ENCODE measurements at regions not wholly inside any gene's neighbourhood (a gene's known extent, or its start where the extent isn't known, plus 50 kb on each side); places are given as distances from the start of the nearest gene placed in this dataset.

DNA sequence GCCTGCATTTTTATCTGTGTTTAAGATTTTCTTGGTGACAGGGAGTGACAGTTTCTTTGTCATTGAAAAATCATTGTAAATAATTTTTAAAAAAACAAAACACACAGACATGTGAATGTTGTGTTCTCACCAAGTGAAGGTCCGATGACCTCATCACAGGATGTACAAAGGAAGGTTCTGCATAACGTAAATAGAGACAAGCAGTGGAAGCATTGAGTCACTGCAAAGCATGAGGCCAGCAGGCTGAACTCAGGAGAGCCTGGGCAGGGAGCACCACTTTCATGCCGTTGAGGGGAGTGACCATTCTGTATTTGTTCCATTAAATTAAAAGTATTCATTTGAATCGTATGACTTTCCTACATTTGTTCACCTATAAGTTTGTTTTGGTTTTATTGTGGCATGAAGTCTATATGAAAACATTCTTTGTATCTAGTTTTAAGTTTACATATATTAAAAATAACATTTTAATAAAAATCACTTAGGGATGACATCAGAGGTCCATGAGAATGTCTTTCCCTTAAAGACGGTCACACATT, 70.4 kb upstream of the TLE1 start:
- TF ChIP-seq SUZ12 (IDR thresholded peaks at IDR 0.05; ENCODE audit: extremely low read depth, insufficient read depth, insufficient read length) (no peak), YY1 (IDR thresholded peaks at IDR 0.05; ENCODE audit: insufficient read depth, insufficient read length) (no peak), ZNF274 (IDR thresholded peaks at IDR 0.05; ENCODE audit: low read depth, low read length) (no peak)
- Histone ChIP-seq H3K4me1 (ENCODE audit: insufficient read depth, insufficient read length) (no peaks in the 10 kb centered on the region), H3K36me3 (ENCODE audit: insufficient read depth, insufficient read length, low read length) (no peaks in the 10 kb centered on the region), H3K9me3 (ENCODE audit: insufficient read depth, low read length) (no peaks in the 10 kb centered on the region), H3K9ac (ENCODE audit: insufficient read length, low read depth) (no peak overlapping the region), H3K27me3 (ENCODE audit: insufficient read depth, insufficient read length) (no peaks in the 10 kb centered on the region), H3K4me3 (ENCODE audit: insufficient read length, low read depth) (no peak overlapping the region)
- no peak for DNase-seq (ENCODE audit: low read depth, low spot score)

GRCh38 chr9:81767921-81768320, 78.6 kb upstream of the TLE1 start:
- Histone ChIP-seq H3K4me3 (ENCODE audit: insufficient read length, low read depth) (no peak overlapping the region), H3K9ac (ENCODE audit: insufficient read length, low read depth) (no peak overlapping the region), H3K36me3 (ENCODE audit: insufficient read depth, insufficient read length, low read length) (no peaks in the 10 kb centered on the region), H3K9me3 (ENCODE audit: insufficient read depth, low read length) (peaks cover 8% of the 10 kb centered on the region), H3K4me1 (ENCODE audit: insufficient read depth, insufficient read length) (no peaks in the 10 kb centered on the region), H3K27me3 (ENCODE audit: insufficient read depth, insufficient read length) (no peaks in the 10 kb centered on the region)
- TF ChIP-seq SUZ12 (IDR thresholded peaks at IDR 0.05; ENCODE audit: extremely low read depth, insufficient read depth, insufficient read length) = no peak
- TF ChIP-seq ZNF274 (IDR thresholded peaks at IDR 0.05; ENCODE audit: low read depth, low read length) = no peak
- no peak for TF ChIP-seq YY1 (IDR thresholded peaks at IDR 0.05; ENCODE audit: insufficient read depth, insufficient read length)
- no peak for DNase-seq (ENCODE audit: low read depth, low spot score)

DNA sequence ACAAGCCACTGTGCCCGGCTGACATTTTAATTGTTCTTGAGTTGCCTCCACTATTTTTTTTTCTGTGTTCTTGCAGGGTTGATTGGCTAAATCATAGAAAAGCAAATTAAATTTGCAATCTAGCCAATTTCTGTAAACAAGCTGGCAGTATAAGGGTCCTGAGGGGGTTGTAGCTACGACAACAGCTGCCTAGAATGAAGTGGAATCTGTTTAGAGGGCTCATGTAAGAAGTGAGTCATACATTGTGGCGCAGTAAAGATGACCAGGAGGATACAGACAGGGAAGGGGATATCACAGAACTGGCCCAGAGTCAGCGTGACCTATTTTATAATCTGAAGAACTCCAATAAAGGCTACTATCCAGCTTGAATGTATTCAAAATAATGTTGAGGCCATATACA, 82.2 kb upstream of the TLE1 start:
- no peak for DNase-seq (ENCODE audit: low read depth, low spot score)
- H3K9ac ChIP-seq (ENCODE audit: insufficient read length, low read depth) = no peak overlapping the region
- TF ChIP-seq YY1 (IDR thresholded peaks at IDR 0.05; ENCODE audit: insufficient read depth, insufficient read length) (no peak), SUZ12 (IDR thresholded peaks at IDR 0.05; ENCODE audit: extremely low read depth, insufficient read depth, insufficient read length) (no peak), ZNF274 (IDR thresholded peaks at IDR 0.05; ENCODE audit: low read depth, low read length) (no peak)
- H3K4me3 ChIP-seq (ENCODE audit: insufficient read length, low read depth) = no peak overlapping the region
- peaks cover 8% of the 10 kb centered on the region for H3K9me3 ChIP-seq (ENCODE audit: insufficient read depth, low read length)
- no peaks in the 10 kb centered on the region for H3K27me3 ChIP-seq (ENCODE audit: insufficient read depth, insufficient read length)
- no peaks in the 10 kb centered on the region for H3K36me3 ChIP-seq (ENCODE audit: insufficient read depth, insufficient read length, low read length)
- no peaks in the 10 kb centered on the region for H3K4me1 ChIP-seq (ENCODE audit: insufficient read depth, insufficient read length)

DNA sequence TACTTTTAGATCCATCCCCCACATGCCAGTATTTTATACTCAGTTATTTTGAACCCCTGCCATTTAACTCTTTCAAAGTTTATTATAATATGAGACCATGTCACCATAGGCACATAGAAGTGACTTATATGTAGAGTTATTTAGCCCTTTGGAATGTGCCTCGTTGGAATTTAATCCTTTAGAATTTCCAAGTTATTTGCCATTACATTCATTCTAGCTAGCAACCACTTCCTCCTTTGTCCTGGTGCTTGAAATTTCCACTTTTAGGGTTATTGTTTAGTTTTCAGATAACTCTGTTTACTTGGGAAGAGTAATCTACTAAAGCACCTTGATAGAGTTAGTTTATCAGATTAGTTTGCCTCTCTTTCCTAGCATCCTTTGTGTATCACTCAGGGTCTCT, 82.8 kb upstream of the TLE1 start:
- Histone ChIP-seq H3K27me3 (ENCODE audit: insufficient read depth, insufficient read length) (no peaks in the 10 kb centered on the region), H3K4me3 (ENCODE audit: insufficient read length, low read depth) (no peak overlapping the region), H3K36me3 (ENCODE audit: insufficient read depth, insufficient read length, low read length) (no peaks in the 10 kb centered on the region), H3K9ac (ENCODE audit: insufficient read length, low read depth) (no peak overlapping the region), H3K9me3 (ENCODE audit: insufficient read depth, low read length) (peaks cover 8% of the 10 kb centered on the region), H3K4me1 (ENCODE audit: insufficient read depth, insufficient read length) (no peaks in the 10 kb centered on the region)
- TF ChIP-seq ZNF274 (IDR thresholded peaks at IDR 0.05; ENCODE audit: low read depth, low read length) (no peak), SUZ12 (IDR thresholded peaks at IDR 0.05; ENCODE audit: extremely low read depth, insufficient read depth, insufficient read length) (no peak), YY1 (IDR thresholded peaks at IDR 0.05; ENCODE audit: insufficient read depth, insufficient read length) (no peak)
- no peak for DNase-seq (ENCODE audit: low read depth, low spot score)

- Histone ChIP-seq H3K4me1 (ENCODE audit: insufficient read depth, insufficient read length) (no peaks in the 10 kb centered on the region), H3K4me3 (ENCODE audit: insufficient read length, low read depth) (no peak overlapping the region), H3K27me3 (ENCODE audit: insufficient read depth, insufficient read length) (no peaks in the 10 kb centered on the region), H3K9me3 (ENCODE audit: insufficient read depth, low read length) (no peaks in the 10 kb centered on the region), H3K9ac (ENCODE audit: insufficient read length, low read depth) (no peak overlapping the region), H3K36me3 (ENCODE audit: insufficient read depth, insufficient read length, low read length) (no peaks in the 10 kb centered on the region)
- no peak for TF ChIP-seq ZNF274 (IDR thresholded peaks at IDR 0.05; ENCODE audit: low read depth, low read length)
- TF ChIP-seq SUZ12 (IDR thresholded peaks at IDR 0.05; ENCODE audit: extremely low read depth, insufficient read depth, insufficient read length) = no peak
- no peak for TF ChIP-seq YY1 (IDR thresholded peaks at IDR 0.05; ENCODE audit: insufficient read depth, insufficient read length)
- DNase-seq (ENCODE audit: low read depth, low spot score) = no peak
These were observed 87.0 kb upstream of the TLE1 start for GRCh38 chr9:81776390-81776789.

GRCh38 chr9:81776834-81777233, 87.5 kb upstream of the TLE1 start:
- no peaks in the 10 kb centered on the region for H3K36me3 ChIP-seq (ENCODE audit: insufficient read depth, insufficient read length, low read length)
- no peaks in the 10 kb centered on the region for H3K27me3 ChIP-seq (ENCODE audit: insufficient read depth, insufficient read length)
- no peak overlapping the region for H3K4me3 ChIP-seq (ENCODE audit: insufficient read length, low read depth)
- H3K9me3 ChIP-seq (ENCODE audit: insufficient read depth, low read length) = no peaks in the 10 kb centered on the region
- TF ChIP-seq ZNF274 (IDR thresholded peaks at IDR 0.05; ENCODE audit: low read depth, low read length) = no peak
- no peak for TF ChIP-seq YY1 (IDR thresholded peaks at IDR 0.05; ENCODE audit: insufficient read depth, insufficient read length)
- TF ChIP-seq SUZ12 (IDR thresholded peaks at IDR 0.05; ENCODE audit: extremely low read depth, insufficient read depth, insufficient read length) = no peak
- DNase-seq (ENCODE audit: low read depth, low spot score) = no peak
- H3K9ac ChIP-seq (ENCODE audit: insufficient read length, low read depth) = no peak overlapping the region
- no peaks in the 10 kb centered on the region for H3K4me1 ChIP-seq (ENCODE audit: insufficient read depth, insufficient read length)

GRCh38 chr9:81777482-81777881, 88.1 kb upstream of the TLE1 start:
- TF ChIP-seq YY1 (IDR thresholded peaks at IDR 0.05; ENCODE audit: insufficient read depth, insufficient read length) = no peak
- TF ChIP-seq ZNF274 (IDR thresholded peaks at IDR 0.05; ENCODE audit: low read depth, low read length) = no peak
- TF ChIP-seq SUZ12 (IDR thresholded peaks at IDR 0.05; ENCODE audit: extremely low read depth, insufficient read depth, insufficient read length) = no peak
- H3K9ac ChIP-seq (ENCODE audit: insufficient read length, low read depth) = no peak overlapping the region
- H3K4me3 ChIP-seq (ENCODE audit: insufficient read length, low read depth) = no peak overlapping the region
- no peaks in the 10 kb centered on the region for H3K27me3 ChIP-seq (ENCODE audit: insufficient read depth, insufficient read length)
- no peaks in the 10 kb centered on the region for H3K36me3 ChIP-seq (ENCODE audit: insufficient read depth, insufficient read length, low read length)
- no peak for DNase-seq (ENCODE audit: low read depth, low spot score)
- 0 out of 2 replicates have a peak, but pooled peaks cover 3% of the 10 kb centered on the region for H3K9me3 ChIP-seq (ENCODE audit: insufficient read depth, low read length)
- no peaks in the 10 kb centered on the region for H3K4me1 ChIP-seq (ENCODE audit: insufficient read depth, insufficient read length)

All from NT2/D1 (cell line).